Peyer's patch (tissue), 4 donors: ENCODE measurements at regions not wholly inside any gene's neighbourhood (a gene's known extent, or its start where the extent isn't known, plus 50 kb on each side); places are given as distances from the start of the nearest gene placed in this dataset.

ENCODE experiments used
- DNase-seq, 3 donors: peaks; one replicate each; pipeline ENCODE4 v3.0.0-alpha.2; 2017 to 2019
- H3K27ac ChIP-seq, 4 donors: fragments of 200-600 bp; sonication (generic); one replicate each; pipeline ENCODE4 v1.5.1; 2016 to 2019
- H3K27me3 ChIP-seq, 2 donors: fragments of 200-600 bp; sonication (generic); one replicate each; pipeline ENCODE4 v1.5.1; 2019
- H3K36me3 ChIP-seq, 3 donors: fragments of 200-600 bp; sonication (generic); one replicate each; pipeline ENCODE4 v1.5.1; 2016 to 2019
- H3K4me1 ChIP-seq, 4 donors: fragments of 200-600 bp; sonication (generic); one replicate each; pipeline ENCODE4 v1.5.1; 2016 to 2019
- H3K4me3 ChIP-seq, 4 donors: fragments of 200-600 bp; sonication (generic); 1 replicate in 3 of 4; 2 replicates in 1 of 4; pipeline ENCODE4 v1.5.1; 2016 to 2019; ENCODE audit warnings: mild to moderate bottlenecking in 1 of 4
- H3K9me3 ChIP-seq, 4 donors: fragments of 200-600 bp; sonication (generic); one replicate each; pipeline ENCODE4 v1.5.1; 2016 to 2019; ENCODE audit warnings: mild to moderate bottlenecking in 1 of 4
- CTCF ChIP-seq, 6 experiments: fragments of 450-650 bp in 4 of 6; fragments of 200-600 bp in 2 of 6; sonication (generic) in 1 of 6; IDR thresholded peaks; one replicate each; pipeline ENCODE4 v1.5.1; 2017 to 2019; ENCODE audit warnings: antibody characterized with exemption in 6 of 6, mild to moderate bottlenecking in 3 of 6, moderate library complexity in 1 of 6
- POLR2A ChIP-seq, 2 donors: fragments of 450-650 bp; IDR thresholded peaks; one replicate each; pipeline ENCODE4 v1.5.1; 2017; ENCODE audit warnings: antibody characterized with exemption in 2 of 2, mild to moderate bottlenecking in 2 of 2, moderate library complexity in 2 of 2

- Histone ChIP-seq H3K4me1 (no peaks in the 10 kb centered on the region), H3K4me3 (no peak overlapping the region), H3K9me3 (no peaks in the 10 kb centered on the region), H3K27me3 (no peaks in the 10 kb centered on the region), H3K36me3 (no peaks in the 10 kb centered on the region), H3K27ac (no peak overlapping the region)
- DNase-seq: no peak
- no peak for TF ChIP-seq POLR2A (IDR thresholded peaks at IDR 0.05)
- no peak for TF ChIP-seq CTCF (IDR thresholded peaks at IDR 0.05)
Measured at GRCh38 chr17:65477600-65477999, 83.8 kb downstream of the AXIN2 start.

GRCh38 chr17:65474660-65475059, 86.8 kb downstream of the AXIN2 start:
- no peaks in the 10 kb centered on the region for H3K9me3 ChIP-seq
- TF ChIP-seq POLR2A (IDR thresholded peaks at IDR 0.05): no peak
- no peak for TF ChIP-seq CTCF (IDR thresholded peaks at IDR 0.05)
- DNase-seq: no peak

GRCh38 chr17:65473985-65474384, 87.5 kb downstream of the AXIN2 start:
- H3K4me1 ChIP-seq: no peaks in the 10 kb centered on the region
- no peak for DNase-seq
- H3K27me3 ChIP-seq: no peaks in the 10 kb centered on the region
- H3K27ac ChIP-seq: no peak overlapping the region
- H3K36me3 ChIP-seq: no peaks in the 10 kb centered on the region
- TF ChIP-seq CTCF (IDR thresholded peaks at IDR 0.05): no peak
- H3K4me3 ChIP-seq: no peak overlapping the region
- no peaks in the 10 kb centered on the region for H3K9me3 ChIP-seq

More at GRCh38 chr17:65474660-65475059, 86.8 kb downstream of the AXIN2 start:
- H3K27ac ChIP-seq: no peak overlapping the region
- H3K27me3 ChIP-seq: no peaks in the 10 kb centered on the region
- no peak overlapping the region for H3K4me3 ChIP-seq
- no peaks in the 10 kb centered on the region for H3K4me1 ChIP-seq
- H3K36me3 ChIP-seq: no peaks in the 10 kb centered on the region

- no peaks in the 10 kb centered on the region for H3K4me1 ChIP-seq
- no peaks in the 10 kb centered on the region for H3K27me3 ChIP-seq
- H3K27ac ChIP-seq: no peak overlapping the region
- no peak overlapping the region for H3K4me3 ChIP-seq
- no peak for DNase-seq
- no peaks in the 10 kb centered on the region for H3K36me3 ChIP-seq
- TF ChIP-seq CTCF (IDR thresholded peaks at IDR 0.05): no peak
- TF ChIP-seq POLR2A (IDR thresholded peaks at IDR 0.05): no peak
- no peaks in the 10 kb centered on the region for H3K9me3 ChIP-seq
Measured at GRCh38 chr17:65473363-65473762, 88.1 kb downstream of the AXIN2 start.

GRCh38 chr17:65472666-65473309, 88.7 kb downstream of the AXIN2 start:
- no peak overlapping the region for H3K4me3 ChIP-seq
- no peak for DNase-seq
- H3K27me3 ChIP-seq: no peaks in the 10 kb centered on the region
- TF ChIP-seq POLR2A (IDR thresholded peaks at IDR 0.05) (no peak), CTCF (IDR thresholded peaks at IDR 0.05) (no peak)
- H3K9me3 ChIP-seq: no peaks in the 10 kb centered on the region
- H3K4me1 ChIP-seq: no peaks in the 10 kb centered on the region
- no peaks in the 10 kb centered on the region for H3K36me3 ChIP-seq
- H3K27ac ChIP-seq: no peak overlapping the region

GRCh38 chr17:65470783-65471182, 90.7 kb downstream of the AXIN2 start:
- TF ChIP-seq POLR2A (IDR thresholded peaks at IDR 0.05): no peak
- TF ChIP-seq CTCF (IDR thresholded peaks at IDR 0.05): no peak
- Histone ChIP-seq H3K27ac (no peak overlapping the region), H3K4me3 (no peak overlapping the region)

More at GRCh38 chr17:65470783-65471182, 90.7 kb downstream of the AXIN2 start:
- Histone ChIP-seq H3K36me3 (no peaks in the 10 kb centered on the region), H3K9me3 (no peaks in the 10 kb centered on the region), H3K27me3 (no peaks in the 10 kb centered on the region), H3K4me1 (no peaks in the 10 kb centered on the region)
- no peak for DNase-seq
